ENCODE measurements at regions not wholly inside any gene's neighbourhood (a gene's known extent, or its start where the extent isn't known, plus 50 kb on each side); places are given as distances from the start of the nearest gene placed in this dataset.

DNA sequence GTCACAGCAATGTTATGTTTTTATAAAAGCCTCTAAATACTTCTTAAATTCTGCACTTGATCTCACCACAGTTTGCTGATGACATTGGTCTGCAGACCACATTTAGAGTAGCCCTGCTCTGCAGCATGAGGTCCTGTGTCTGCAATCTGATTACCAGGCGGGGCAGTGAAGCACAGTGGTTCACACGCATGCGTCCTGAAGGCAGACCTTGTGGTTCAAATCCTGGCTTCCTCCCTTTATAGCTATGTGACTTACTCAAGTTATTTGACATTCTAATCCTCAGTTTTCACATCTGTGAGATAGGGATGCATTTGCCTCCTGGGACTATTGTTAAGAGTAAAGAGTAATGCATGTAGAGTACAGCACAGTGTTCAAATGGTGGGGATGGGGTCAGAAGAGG lies 50.3 kb downstream of the BMAL2 start:
- DNase-seq: no peak

DNA sequence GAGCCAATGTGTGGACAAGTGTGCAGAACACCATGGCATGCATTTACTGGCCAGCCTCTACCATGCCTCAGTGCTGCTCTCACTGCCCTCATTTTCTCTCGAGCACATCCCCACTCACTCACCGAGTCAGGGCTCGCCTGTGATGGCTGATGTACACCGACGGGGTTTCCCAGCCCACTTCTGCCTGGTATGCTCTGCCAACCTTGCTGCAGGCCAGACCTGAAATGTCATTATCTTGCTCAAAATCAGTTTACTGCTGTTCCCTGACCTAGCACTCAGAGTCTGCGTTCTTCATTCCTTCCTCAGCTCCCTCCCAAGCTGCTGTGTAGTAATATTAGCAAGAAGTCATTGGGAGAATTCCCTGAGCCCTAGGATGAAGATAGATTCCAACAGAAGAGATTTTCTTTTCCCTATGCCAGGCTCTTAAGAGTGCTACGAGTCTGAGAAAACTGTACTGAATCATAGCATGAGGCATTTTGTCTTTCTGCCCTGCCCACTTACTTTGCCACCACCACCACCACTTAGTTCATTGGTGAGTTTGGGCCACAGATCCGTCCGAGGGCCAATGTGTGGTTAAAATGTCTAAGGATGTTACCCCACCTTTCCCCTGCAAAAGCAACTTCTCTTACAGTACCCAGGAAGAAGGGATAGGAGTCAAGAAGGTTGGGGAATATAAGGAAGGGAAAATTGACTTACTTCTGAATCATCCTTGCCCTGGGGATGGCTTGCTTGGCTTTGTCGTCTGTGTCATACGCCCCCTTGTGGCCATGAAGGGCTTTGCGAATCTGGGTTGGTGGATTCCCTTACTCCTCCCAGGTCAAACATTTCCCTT lies 51.0 kb downstream of the BMAL2 start:
- DNase-seq: peak; percentile 78

DNA sequence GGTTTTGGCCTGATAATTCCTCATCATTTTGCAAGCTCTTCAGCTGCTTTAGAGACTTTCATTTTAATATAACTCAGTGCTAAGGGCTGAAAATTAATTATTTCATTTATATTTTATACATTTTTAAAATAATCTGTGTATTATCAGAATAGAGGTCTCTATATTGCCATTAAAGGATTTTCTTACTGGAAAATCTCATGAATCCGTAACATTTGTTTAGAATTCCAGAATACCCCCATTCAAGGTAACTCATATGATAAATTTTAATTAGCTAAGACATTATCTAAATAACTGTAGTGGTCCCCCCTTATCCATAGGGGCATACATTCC lies 51.6 kb downstream of the BMAL2 start:
- DNase-seq: no peak

DNA sequence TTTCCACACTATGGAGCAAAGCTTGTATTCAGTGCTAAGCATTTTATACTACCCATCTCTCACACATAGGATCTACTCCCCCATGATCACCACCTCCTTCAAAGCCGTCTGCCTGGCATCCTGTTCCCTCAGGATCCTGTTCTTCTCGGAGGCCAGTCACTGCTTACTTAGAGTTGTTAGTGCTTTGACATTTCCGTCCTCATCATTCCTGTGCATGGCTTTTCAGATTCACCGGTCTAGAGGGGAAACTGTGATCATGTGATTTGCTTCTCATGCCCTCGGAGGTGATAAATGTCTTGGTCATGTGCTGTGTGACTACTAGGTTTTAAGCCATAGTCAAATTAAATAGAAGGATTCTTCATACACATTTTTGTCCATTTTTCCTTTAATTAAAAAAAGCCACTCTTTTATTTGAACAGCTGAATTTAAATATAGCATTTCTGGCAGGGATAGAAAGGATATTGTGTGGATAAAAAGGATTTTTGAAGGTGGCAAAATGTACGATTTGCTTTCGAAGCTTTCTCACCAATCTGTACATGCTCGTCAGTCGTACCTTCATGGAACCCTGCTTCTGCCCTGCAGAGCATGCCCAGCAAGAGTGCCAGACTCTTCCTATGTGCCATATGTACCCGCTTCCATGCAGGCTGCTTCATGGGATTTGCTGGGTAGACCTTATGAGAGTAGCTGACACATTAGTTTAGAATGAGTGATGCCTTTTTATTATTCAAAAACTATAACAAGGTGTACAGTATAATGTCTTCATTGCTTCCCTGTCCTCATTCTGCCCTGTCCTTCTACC lies 53.3 kb downstream of the BMAL2 start:
- DNase-seq: no peak

DNA sequence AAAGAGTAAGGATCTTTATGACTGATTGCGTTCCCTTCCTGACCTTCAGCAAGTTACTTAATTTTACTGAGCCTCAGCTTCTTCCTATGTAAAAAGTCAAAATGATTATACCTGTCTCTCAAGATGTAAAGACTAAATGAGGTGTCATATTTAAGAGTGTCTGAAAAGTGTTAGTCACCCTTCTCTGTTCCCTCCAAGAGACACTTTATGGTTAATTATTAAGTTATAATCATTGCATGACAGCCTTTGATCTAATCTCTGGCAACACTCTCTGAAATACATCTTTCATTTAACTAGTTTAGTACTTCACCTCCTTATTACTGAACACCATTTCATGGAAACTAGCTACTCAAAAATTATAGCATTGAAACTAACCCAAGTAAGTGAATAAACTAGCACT lies 54.8 kb downstream of the BMAL2 start:
- DNase-seq: no peak

DNA sequence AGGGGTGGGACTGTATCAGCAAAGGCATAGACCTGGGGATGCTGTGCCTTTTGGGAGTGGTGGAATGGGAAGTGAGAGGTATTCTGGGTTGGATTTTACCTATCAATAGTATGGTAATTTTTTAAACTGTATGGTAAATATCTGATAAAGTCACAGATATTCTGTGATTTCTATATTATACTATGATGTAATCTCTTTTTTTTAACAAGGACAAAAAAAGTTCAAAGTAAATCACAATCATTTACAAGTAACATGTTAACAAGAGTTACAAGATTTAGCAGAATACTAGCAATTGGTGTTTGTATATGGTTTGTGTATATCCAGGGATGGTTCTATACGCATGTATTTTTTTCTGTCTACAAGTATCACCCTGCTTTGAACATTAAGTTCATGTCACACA lies 56.0 kb downstream of the BMAL2 start:
- no peak for DNase-seq

DNA sequence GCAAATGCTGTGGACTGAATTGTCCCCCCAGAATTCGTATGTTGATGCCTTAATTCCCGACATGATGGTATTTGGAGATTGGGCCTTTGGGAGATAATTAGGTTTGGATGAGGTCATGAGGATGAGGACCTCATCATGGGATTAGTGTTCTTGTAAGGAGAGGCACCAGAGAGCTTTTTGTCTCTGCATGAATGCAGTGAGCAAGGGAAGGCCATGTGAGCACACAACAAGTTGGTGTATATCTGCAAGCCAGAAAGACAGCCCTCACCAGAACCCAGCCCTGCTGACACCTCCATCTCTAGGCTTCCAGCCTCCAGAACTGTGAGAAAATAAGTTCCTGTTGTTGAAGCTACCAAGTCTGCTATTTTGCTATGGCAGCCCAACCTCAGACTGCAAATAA lies 51.9 kb upstream of the SMCO2 start:
- DNase-seq: no peak

DNA sequence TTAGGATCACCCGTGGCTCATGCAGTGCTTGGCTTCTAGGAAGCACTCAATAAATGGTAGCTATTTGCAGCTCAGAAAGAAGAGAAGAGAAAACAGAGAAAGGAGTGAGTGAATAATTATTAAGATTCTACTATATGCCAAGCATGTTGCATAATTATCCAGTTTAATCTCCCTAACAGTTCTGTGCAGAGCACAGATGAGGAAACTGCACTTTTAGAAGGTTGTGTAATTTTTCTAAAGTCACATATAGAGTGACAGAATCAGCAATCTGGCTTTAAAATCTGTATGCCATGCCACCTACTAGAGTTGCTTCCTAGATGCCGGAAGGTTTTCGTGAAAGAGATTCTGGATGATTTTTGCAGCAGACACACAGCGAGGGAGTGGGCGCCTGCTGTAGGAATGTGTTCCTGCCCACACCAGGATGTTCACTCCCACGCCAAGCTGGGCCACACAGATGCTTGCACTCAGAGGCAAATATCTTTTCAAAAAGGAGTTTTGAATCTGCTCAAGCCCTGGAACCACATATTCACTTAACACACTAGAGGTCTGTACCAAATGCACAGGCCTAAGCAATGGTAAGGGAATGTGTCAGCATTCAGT lies 50.2 kb upstream of the SMCO2 start:
- DNase-seq: no peak
